GM23248 (cell line): ENCODE measurements at regions not wholly inside any gene's neighbourhood (a gene's known extent, or its start where the extent isn't known, plus 50 kb on each side); places are given as distances from the start of the nearest gene placed in this dataset.

Experiments used
- EZH2 ChIP-seq: fragments of 200-600 bp; sonication (generic); IDR thresholded peaks from 2 replicates; pipeline ENCODE4 v1.6.1; 2018; ENCODE audit warnings: antibody characterized with exemption, mild to moderate bottlenecking; ENCODE audit not compliant: insufficient read depth, poor library complexity, severe bottlenecking
- EZH2phosphoT487 ChIP-seq: fragments of 200-600 bp; sonication (generic); IDR thresholded peaks from 2 replicates; pipeline ENCODE4 v1.6.1; 2018; ENCODE audit warnings: antibody characterized with exemption, moderate library complexity, mild to moderate bottlenecking, low read depth; ENCODE audit not compliant: insufficient read depth

DNA sequence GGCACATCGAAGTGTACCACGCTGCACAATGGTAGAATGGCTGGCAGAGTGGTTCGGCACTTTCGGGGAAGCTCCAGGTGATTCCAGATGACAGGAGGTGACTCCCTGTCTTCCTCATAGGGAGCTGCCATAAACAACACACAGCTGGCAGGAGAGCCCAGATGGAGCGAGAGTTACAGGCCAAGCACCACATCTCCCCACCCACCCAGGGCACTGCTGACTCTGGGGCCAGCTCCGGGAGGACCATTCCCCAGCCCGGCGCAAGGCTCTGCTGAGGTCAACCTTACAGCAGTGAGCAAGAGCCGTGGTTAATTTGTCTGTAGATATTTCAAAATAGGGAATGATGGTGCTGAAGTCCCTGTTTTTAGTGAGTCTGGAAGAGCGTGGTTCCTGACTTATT is 78.8 kb upstream of the HMGXB4 start:
- no peak for TF ChIP-seq EZH2phosphoT487
- no peak for TF ChIP-seq EZH2
